BE2C (cell line): ENCODE measurements at regions not wholly inside any gene's neighbourhood (a gene's known extent, or its start where the extent isn't known, plus 50 kb on each side); places are given as distances from the start of the nearest gene placed in this dataset.
A peak's percentile ranks its signal among the peaks of the same experiment; 100 is the strongest.

Source experiments
- DNase-seq: peaks from one replicate; pipeline ENCODE4 v3.0.0-alpha.2; 2020
- H3K27me3 ChIP-seq: fragments of 250-450 bp; sonication (Bioruptor Pico); 2 replicates; pipeline ENCODE4 v1.5.1; 2020; ENCODE audit warnings: mild to moderate bottlenecking
- H3K36me3 ChIP-seq: fragments of 250-450 bp; sonication (Bioruptor Pico); 2 replicates; pipeline ENCODE4 v1.5.1; 2020; ENCODE audit warnings: mild to moderate bottlenecking
- H3K4me1 ChIP-seq: fragments of 250-450 bp; sonication (Bioruptor Pico); 2 replicates; pipeline ENCODE4 v1.5.1; 2020
- H3K4me3 ChIP-seq: 2 replicates; pipeline ENCODE4 v1.5.1; 2011; ENCODE audit warnings: low read depth, low read length
- H3K9me3 ChIP-seq: fragments of 250-450 bp; sonication (Bioruptor Pico); 2 replicates; pipeline ENCODE4 v1.5.1; 2020
- TF ChIP-seq, protein P1 (sequence below): IDR thresholded peaks from 2 replicates; pipeline ENCODE4 v1.5.1; 2012; ENCODE audit warnings: mild to moderate bottlenecking, low read depth, low read length

DNA sequence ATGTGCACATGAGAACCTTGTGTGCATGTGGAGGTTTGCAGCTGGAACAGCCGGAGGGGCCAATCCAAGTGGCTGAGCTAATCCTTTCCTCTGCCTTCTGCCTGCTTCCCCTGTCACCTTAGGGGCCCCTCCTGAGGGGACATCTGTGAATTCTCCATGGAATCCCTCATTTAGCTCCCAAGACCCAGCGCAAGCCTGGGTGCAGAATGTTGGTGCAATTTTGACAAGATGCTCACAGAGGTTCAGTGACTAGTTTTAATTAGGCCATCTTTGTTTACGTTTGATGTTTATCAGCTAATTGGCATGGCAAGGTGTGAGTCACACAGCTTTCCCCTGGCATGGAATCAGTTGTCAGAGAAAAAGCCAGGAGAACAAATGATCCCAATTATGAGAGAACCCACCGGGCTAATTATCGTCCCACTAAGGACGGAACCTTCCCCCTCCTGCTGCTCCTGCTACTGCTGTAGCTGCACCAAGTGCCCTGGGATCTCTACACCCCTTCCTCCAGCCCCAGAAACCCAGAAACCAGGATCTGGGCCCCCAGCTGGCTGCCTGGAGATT is 63.6 kb upstream of the PAX6 start:
- TF ChIP-seq, protein P1, sequence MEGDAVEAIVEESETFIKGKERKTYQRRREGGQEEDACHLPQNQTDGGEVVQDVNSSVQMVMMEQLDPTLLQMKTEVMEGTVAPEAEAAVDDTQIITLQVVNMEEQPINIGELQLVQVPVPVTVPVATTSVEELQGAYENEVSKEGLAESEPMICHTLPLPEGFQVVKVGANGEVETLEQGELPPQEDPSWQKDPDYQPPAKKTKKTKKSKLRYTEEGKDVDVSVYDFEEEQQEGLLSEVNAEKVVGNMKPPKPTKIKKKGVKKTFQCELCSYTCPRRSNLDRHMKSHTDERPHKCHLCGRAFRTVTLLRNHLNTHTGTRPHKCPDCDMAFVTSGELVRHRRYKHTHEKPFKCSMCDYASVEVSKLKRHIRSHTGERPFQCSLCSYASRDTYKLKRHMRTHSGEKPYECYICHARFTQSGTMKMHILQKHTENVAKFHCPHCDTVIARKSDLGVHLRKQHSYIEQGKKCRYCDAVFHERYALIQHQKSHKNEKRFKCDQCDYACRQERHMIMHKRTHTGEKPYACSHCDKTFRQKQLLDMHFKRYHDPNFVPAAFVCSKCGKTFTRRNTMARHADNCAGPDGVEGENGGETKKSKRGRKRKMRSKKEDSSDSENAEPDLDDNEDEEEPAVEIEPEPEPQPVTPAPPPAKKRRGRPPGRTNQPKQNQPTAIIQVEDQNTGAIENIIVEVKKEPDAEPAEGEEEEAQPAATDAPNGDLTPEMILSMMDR, result no peak

DNA sequence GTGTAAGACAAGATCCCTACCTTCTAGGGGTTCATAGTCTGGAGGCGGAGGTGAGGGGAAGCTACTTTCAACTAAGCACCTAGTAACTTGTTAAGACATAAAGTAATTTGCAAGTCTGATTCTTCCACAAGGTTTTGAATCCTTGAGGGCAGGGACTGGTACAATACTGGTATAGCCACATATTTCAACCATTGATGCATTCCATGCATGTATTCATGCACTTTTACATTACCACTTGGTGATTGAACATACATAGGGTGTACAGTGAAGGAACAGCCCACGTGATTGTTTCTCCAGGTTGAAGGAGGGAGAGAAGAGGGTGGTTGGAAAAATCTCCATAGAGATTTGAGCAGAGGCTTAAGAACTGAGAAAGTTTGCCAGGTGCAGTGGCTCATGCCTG is 62.0 kb upstream of the PAX6 start:
- TF ChIP-seq, protein P1, result no peak
- no peak for DNase-seq
- H3K4me1 ChIP-seq, result no peaks in the 10 kb centered on the region
- H3K27me3 ChIP-seq, result no peaks in the 10 kb centered on the region
- no peaks in the 10 kb centered on the region for H3K9me3 ChIP-seq
- no peak overlapping the region for H3K4me3 ChIP-seq
- H3K36me3 ChIP-seq, result no peaks in the 10 kb centered on the region

More for the DNA sequence above, 63.6 kb upstream of the PAX6 start:
- no peaks in the 10 kb centered on the region for H3K9me3 ChIP-seq
- DNase-seq, result no peak
- H3K36me3 ChIP-seq, result no peaks in the 10 kb centered on the region
- no peaks in the 10 kb centered on the region for H3K27me3 ChIP-seq
- no peak overlapping the region for H3K4me3 ChIP-seq
- H3K4me1 ChIP-seq, result no peaks in the 10 kb centered on the region

DNA sequence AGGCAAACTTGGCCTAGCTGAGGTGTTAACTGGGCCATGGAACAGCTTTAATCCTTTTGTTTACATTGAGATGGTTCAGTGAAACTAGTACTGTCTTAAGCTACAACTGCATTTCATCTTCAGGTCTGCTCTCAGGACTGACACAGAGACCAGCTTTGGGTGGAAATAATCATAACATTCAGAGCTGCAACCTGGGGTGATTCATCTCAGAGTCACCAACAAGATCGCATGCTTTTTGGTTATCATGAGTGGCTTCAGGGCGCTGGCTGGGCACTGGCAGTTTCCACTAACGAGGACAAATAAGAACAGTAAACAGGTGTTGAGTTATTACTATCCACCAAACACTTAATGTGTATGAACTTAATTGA is 60.9 kb upstream of the PAX6 start:
- no peak overlapping the region for H3K4me3 ChIP-seq
- TF ChIP-seq, protein P1, result no peak
- H3K27me3 ChIP-seq, result no peaks in the 10 kb centered on the region
- no peaks in the 10 kb centered on the region for H3K4me1 ChIP-seq
- no peaks in the 10 kb centered on the region for H3K9me3 ChIP-seq
- no peak for DNase-seq
- H3K36me3 ChIP-seq, result no peaks in the 10 kb centered on the region

DNA sequence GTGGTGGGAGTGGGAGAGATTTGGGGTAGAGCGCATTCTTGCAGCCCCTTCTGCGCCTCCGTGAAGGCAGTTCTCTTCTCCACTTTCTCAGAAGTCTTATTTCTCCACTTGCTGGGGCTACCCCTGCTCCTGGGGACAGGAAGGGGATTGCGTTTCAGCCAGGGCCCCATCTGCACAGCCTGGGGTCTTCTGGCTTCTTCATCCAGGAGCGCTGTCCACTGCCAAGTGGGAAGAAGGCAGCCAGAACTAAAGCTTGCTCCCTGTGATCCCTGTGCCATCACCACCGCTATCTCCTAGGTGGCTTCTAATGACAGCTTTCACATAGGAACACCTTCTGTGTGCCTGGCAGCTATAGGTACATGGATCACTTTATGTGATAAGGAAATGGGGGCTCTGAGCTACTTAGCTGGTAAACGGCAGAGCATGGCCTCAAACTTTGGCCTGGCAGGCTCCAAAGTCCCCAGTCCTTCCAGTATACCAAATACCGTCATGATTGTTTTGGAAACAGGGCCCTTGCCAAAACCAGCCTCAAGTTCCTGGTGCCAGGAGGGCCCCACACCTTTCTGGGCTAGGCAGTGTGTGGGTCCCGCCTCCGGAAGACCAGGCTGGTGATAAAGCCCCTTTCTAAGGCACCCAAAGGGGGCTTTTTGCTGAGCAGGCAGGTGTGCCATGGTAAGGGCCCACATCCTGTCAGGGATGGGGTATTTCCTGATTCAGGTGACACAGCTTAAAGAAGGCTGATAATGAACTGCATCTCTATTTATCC is 60.4 kb upstream of the PAX6 start:
- no peak overlapping the region for H3K4me3 ChIP-seq
- H3K9me3 ChIP-seq, result no peaks in the 10 kb centered on the region
- TF ChIP-seq, protein P1, result no peak
- no peaks in the 10 kb centered on the region for H3K27me3 ChIP-seq
- no peaks in the 10 kb centered on the region for H3K36me3 ChIP-seq
- no peaks in the 10 kb centered on the region for H3K4me1 ChIP-seq
- no peak for DNase-seq

DNA sequence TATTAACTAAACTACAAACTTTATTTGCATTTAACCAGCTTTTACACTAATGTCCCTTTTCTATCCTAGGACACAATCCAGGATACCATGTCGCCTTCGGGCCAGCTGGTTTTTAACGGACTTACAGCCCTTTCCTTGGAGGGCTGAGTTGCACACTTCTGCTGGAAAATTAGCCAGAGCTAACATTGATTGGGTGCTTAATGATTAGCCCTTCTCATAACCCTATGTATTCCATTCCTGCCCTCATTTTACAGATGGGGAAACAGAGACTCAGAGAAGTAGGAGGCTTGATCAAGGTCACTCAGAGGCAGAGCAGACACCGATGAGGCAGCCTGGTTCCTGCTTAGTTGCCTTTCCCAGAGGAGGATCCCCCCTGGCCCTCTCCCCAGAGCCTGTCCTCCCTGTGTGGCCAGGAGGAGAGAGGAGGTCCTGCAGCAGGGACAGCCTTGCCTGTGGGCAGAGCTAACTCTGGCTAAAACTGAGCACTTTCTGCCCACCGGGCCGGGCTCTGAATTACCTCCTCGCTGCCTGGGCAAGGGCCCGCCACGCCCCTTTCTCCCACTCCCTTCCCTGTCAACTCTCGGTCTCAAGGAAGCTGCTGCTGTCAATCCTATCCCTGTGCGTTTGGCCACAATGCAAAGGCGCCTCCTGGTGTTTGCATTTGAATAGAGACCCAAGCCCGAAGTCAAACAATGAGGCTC is 59.6 kb upstream of the PAX6 start:
- TF ChIP-seq, protein P1, result peak; percentile 60
- Histone ChIP-seq H3K9me3 (no peaks in the 10 kb centered on the region), H3K4me1 (no peaks in the 10 kb centered on the region), H3K27me3 (no peaks in the 10 kb centered on the region), H3K36me3 (no peaks in the 10 kb centered on the region), H3K4me3 (no peak overlapping the region)
- peak; percentile 57 for DNase-seq

DNA sequence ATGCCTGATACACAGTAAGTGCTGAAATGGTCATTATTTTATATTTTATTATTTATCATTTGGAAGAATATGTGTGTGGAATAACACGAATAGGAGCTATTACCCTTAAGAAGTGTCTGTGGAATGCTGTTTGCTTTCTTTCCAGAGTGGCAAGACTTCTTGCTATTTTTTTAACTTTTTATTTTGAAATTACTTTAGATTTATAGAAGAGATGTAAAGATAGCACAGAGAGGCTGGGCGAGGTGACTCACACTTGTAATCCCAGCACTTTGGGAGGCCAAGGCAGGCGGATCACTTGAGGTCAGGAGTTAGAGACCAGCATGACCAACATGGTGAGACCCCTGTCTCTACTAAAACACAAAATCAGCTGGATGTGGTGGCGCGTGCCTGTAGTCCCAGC is 58.9 kb upstream of the PAX6 start:
- Histone ChIP-seq H3K4me3 (no peak overlapping the region), H3K9me3 (no peaks in the 10 kb centered on the region), H3K27me3 (no peaks in the 10 kb centered on the region), H3K4me1 (no peaks in the 10 kb centered on the region), H3K36me3 (no peaks in the 10 kb centered on the region)
- TF ChIP-seq, protein P1, result no peak
- DNase-seq, result no peak
